ENCODE measurements at regions not wholly inside any gene's neighbourhood (a gene's known extent, or its start where the extent isn't known, plus 50 kb on each side); places are given as distances from the start of the nearest gene placed in this dataset.

- H4K20me1 ChIP-seq (replicated peaks in 1 of 2; ENCODE audit: control insufficient read depth in 1 of 2, insufficient read depth in 2 of 2, low read length in 2 of 2) = no peaks in the 10 kb centered on the region
- H3K18ac ChIP-seq (ENCODE audit: extremely low read depth, low read length) = peak overlapping the region; percentile 48
- 0 out of 2 replicates have a peak overlapping the region, but pooled peaks have one; percentile 43 for H2BK12ac ChIP-seq (ENCODE audit: low read depth, low read length)
- H4K8ac ChIP-seq (ENCODE audit: extremely low read depth, insufficient read depth, low read length) = no peak overlapping the region; the same call in 1 of the 2 replicates
- WGBS, 2 experiments (ENCODE audit: extremely low coverage in 1 of 2, insufficient coverage in 1 of 2, insufficient read length in 1 of 2, insufficient replicate concordance in 2 of 2, low coverage in 1 of 2, low lambda C conversion rate in 2 of 2, missing lambda C conversion rate in 1 of 2) = 40% methylated on average over 39 of the region's 43 CpGs; no CpG with 5 or more reads in 1 of the 2 experiments
- H3K23ac ChIP-seq (ENCODE audit: insufficient read length) = no peak overlapping the region
- H3K4me2 ChIP-seq (ENCODE audit: insufficient read depth in 1 of 2, low read depth in 2 of 2, low read length in 2 of 2) = peak overlapping the region; percentile 62 to 69
- POLR2A ChIA-PET (ENCODE audit: partially characterized antibody) = no interaction called here
- no peak overlapping the region for H3K27ac ChIP-seq (ENCODE audit: low read depth, low read length)
- H2BK120ac ChIP-seq (replicated peaks; ENCODE audit: low read depth, low read length) = no peak overlapping the region
- peaks cover 0 to 3% of the 10 kb centered on the region in 2 experiments; a peak in 1 of 4 replicates for H3K9me3 ChIP-seq (ENCODE audit: insufficient read depth in 2 of 2, low read depth in 1 of 2, low read length in 1 of 2)
- H4K91ac ChIP-seq (replicated peaks; ENCODE audit: insufficient read length, low read length) = no peak overlapping the region
- no peak overlapping the region for H2AK5ac ChIP-seq (ENCODE audit: low read depth, low read length)
- H2AFZ ChIP-seq (ENCODE audit: low read length) = peak overlapping the region; percentile 8; the same call in 1 of the 2 replicates
- H3K14ac ChIP-seq (ENCODE audit: insufficient read length) = no peak overlapping the region
- no peak overlapping the region for H3K4ac ChIP-seq (replicated peaks; ENCODE audit: insufficient read length, low read depth, low read length)
- no peak overlapping the region for H3K9ac ChIP-seq (replicated peaks in 1 of 4; ENCODE audit: extremely low read depth in 1 of 4, low read depth in 3 of 4, low read length in 3 of 4)
- H3K4me1 ChIP-seq (replicated peaks in 1 of 4; ENCODE audit: control insufficient read depth in 3 of 4, insufficient read depth in 4 of 4, low read length in 3 of 4) = peaks cover 3 to 16% (median 6%) of the 10 kb centered on the region in 4 experiments
- 0 out of 2 replicates have a peak overlapping the region, but pooled peaks have one; percentile 48 for H2BK20ac ChIP-seq (ENCODE audit: low read length)
- peak overlapping the region; percentile 61; the same call in 1 of the 2 replicates for H2BK15ac ChIP-seq (ENCODE audit: low read length)
- peak overlapping the region; percentile 13 to 54 (median 26); a peak in 7 of 8 replicates for H3K4me3 ChIP-seq (ENCODE audit: extremely low read depth in 1 of 4, insufficient read depth in 2 of 4, low read depth in 3 of 4, low read length in 4 of 4)
- TF ChIP-seq SUZ12 (IDR thresholded peaks at IDR 0.05; ENCODE audit: low read length) (peak; percentile 86), RNF2 (IDR thresholded peaks at IDR 0.05; ENCODE audit: borderline replicate concordance, low read depth, low read length, missing control alignments, poor library complexity, severe bottlenecking) (peak; percentile 71), SP1 (IDR thresholded peaks at IDR 0.05; ENCODE audit: low read depth, low read length) (no peak), TBP (IDR thresholded peaks at IDR 0.05; ENCODE audit: low read depth, low read length) (no peak), CTCF (IDR thresholded peaks at IDR 0.05; ENCODE audit: control extremely low read depth in 1 of 3, insufficient read depth in 1 of 3, low read depth in 1 of 3, low read length in 3 of 3) (no peak), POLR2A (IDR thresholded peaks at IDR 0.05; ENCODE audit: control extremely low read depth in 1 of 2, low read depth in 2 of 2, low read length in 2 of 2) (no peak), POU5F1 (IDR thresholded peaks at IDR 0.05; ENCODE audit: low read depth, low read length) (no peak), EZH2 (IDR thresholded peaks at IDR 0.05; ENCODE audit: low read depth, low read length, severe bottlenecking) (peak; percentile 89), GTF2F1 (IDR thresholded peaks at IDR 0.05; ENCODE audit: borderline replicate concordance, low read depth, low read length) (no peak)
- H3K36me3 ChIP-seq (ENCODE audit: control insufficient read depth in 2 of 4, insufficient read depth in 4 of 4, low read length in 3 of 4) = no peaks in the 10 kb centered on the region
- peak in 1 of 2 experiments; percentile 65 for DNase-seq (ENCODE audit: low read depth in 1 of 2, low spot score in 2 of 2)
- no peaks in the 10 kb centered on the region for H3K79me2 ChIP-seq (ENCODE audit: control insufficient read depth in 1 of 2, insufficient read depth in 2 of 2, low read length in 2 of 2)
- CTCF ChIA-PET (ENCODE audit: partially characterized antibody) = interaction anchor here (0.6 to 1.8 kb wide), 8 partner anchors 11 to 1173 kb away, joined by 3 to 6 read pairs (median 3); no protein-coding TSS in a partner anchor
- FAIRE-seq = no peak
- H3K56ac ChIP-seq (replicated peaks; ENCODE audit: insufficient read length, low read depth, low read length) = no peak overlapping the region
- no peak overlapping the region for H4K5ac ChIP-seq (ENCODE audit: insufficient read length, low read depth, low read length)
- H3K27me3 ChIP-seq (replicated peaks in 1 of 4; ENCODE audit: control insufficient read depth in 3 of 4, extremely low read depth in 1 of 4, insufficient read depth in 3 of 4, low read length in 3 of 4) = peaks cover 15 to 39% (median 38%) of the 10 kb centered on the region in 4 experiments
- no peak overlapping the region for H2BK5ac ChIP-seq (ENCODE audit: low read depth, low read length)
- H3K79me1 ChIP-seq (ENCODE audit: low read depth, low read length) = no peaks in the 10 kb centered on the region
- H3K23me2 ChIP-seq (ENCODE audit: low read depth, low read length) = peaks cover 4% of the 10 kb centered on the region; the same call in 1 of the 2 replicates
Observed at GRCh38 chr12:114735680-114736374, 51.9 kb upstream of the TBX3 start.

Data from H1 (cell line).